ENCODE measurements at regions not wholly inside any gene's neighbourhood (a gene's known extent, or its start where the extent isn't known, plus 50 kb on each side); places are given as distances from the start of the nearest gene placed in this dataset.

DNA sequence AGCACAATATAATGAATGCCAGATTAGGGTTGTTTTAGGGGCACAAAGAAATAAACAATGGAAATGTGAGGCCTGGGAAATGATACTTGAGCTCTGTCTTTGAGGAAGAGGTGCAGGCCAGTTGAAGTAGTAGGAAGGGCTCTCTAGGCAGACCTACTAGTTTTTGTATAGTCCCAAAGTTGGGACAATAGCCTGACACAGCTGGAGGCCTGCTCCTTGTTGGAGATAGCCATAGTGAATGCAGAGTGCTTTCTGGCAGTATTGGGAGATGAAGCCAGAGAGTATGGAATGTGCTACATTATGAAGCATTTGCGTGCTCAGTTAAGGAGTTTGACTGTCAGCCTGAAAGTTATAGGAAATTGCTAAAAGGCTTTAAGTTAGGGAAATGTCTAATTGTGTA lies 251.2 kb upstream of the ZPLD1 start:
- H3K27me3 ChIP-seq = no peaks in the 10 kb centered on the region
- peaks cover 49% of the 10 kb centered on the region for H3K4me1 ChIP-seq
- no peaks in the 10 kb centered on the region for H3K9me3 ChIP-seq
- no peak overlapping the region for H3K4me3 ChIP-seq
- WGBS = 97% methylated on average over 1 of the region's 1 CpG
- TF ChIP-seq CTCF (IDR thresholded peaks at IDR 0.05) = no peak
- H3K36me3 ChIP-seq = no peaks in the 10 kb centered on the region
- no peak overlapping the region for H3K27ac ChIP-seq
- DNase-seq (ENCODE audit: low spot score in 2 of 2) = no peak

GRCh38 chr3:102189541-102189940 lies 245.3 kb upstream of the ZPLD1 start:
- H3K27ac ChIP-seq = peak overlapping the region; percentile 59

DNA sequence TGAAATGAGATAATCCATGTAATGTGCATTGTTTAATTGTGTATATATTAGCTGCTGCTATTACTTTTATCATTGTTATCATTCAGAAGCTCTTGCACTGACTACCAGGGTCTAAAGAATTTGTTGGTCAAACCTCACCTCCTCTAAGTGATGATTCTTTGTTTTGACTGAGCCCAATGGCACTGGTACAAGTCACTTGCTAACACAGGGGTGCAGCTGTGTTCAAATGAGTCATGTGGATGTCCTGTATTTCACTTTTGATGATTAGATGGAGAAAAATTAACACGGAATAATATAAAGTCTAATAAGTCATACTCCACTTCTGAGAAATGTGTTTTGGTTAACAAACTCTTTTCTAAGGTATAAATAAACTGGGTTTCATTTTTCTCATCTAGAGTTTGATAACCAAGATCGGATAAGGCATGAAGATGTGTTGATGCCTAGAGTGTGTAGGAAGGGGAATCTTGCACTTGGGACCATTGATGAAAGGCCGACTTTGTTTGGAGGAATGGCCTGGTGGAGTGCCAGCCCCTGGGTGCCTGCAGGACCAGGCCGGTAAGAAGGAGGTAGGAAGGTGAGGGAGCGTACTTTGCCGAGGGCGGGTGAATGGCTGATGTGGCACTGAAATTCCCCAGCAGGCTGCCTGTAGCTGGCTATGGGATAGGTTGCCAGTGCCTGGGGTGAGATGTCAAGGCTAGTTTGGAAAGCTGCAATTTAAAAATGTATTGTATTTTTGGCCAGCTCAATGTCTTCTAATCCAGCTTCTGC lies 244.7 kb upstream of the ZPLD1 start:
- no peaks in the 10 kb centered on the region for H3K9me3 ChIP-seq
- WGBS = 47% methylated on average over 7 of the region's 7 CpGs
- H3K36me3 ChIP-seq = no peaks in the 10 kb centered on the region
- DNase-seq (ENCODE audit: low spot score in 2 of 2) = no peak
- TF ChIP-seq POLR2AphosphoS5 (IDR thresholded peaks at IDR 0.05) (no peak), EP300 (IDR thresholded peaks at IDR 0.05) (no peak), CTCF (IDR thresholded peaks at IDR 0.05) (no peak), POLR2A (IDR thresholded peaks at IDR 0.05) (no peak)
- peak overlapping the region; percentile 59 for H3K27ac ChIP-seq
- no peaks in the 10 kb centered on the region for H3K27me3 ChIP-seq
- H3K4me3 ChIP-seq = no peak overlapping the region
- H3K4me1 ChIP-seq = peaks cover 33% of the 10 kb centered on the region

More at GRCh38 chr3:102189541-102189940, 245.3 kb upstream of the ZPLD1 start:
- no peaks in the 10 kb centered on the region for H3K36me3 ChIP-seq
- no peak overlapping the region for H3K4me3 ChIP-seq
- no peaks in the 10 kb centered on the region for H3K27me3 ChIP-seq
- 35% methylated on average over 2 of the region's 2 CpGs for WGBS
- no peak for DNase-seq (ENCODE audit: low spot score in 2 of 2)
- TF ChIP-seq POLR2A (IDR thresholded peaks at IDR 0.05) = no peak
- no peak for TF ChIP-seq CTCF (IDR thresholded peaks at IDR 0.05)
- TF ChIP-seq POLR2AphosphoS5 (IDR thresholded peaks at IDR 0.05) = peak in 1 of 3 donors; percentile 29
- no peak for TF ChIP-seq EP300 (IDR thresholded peaks at IDR 0.05)
- peaks cover 28% of the 10 kb centered on the region for H3K4me1 ChIP-seq
- H3K9me3 ChIP-seq = no peaks in the 10 kb centered on the region

DNA sequence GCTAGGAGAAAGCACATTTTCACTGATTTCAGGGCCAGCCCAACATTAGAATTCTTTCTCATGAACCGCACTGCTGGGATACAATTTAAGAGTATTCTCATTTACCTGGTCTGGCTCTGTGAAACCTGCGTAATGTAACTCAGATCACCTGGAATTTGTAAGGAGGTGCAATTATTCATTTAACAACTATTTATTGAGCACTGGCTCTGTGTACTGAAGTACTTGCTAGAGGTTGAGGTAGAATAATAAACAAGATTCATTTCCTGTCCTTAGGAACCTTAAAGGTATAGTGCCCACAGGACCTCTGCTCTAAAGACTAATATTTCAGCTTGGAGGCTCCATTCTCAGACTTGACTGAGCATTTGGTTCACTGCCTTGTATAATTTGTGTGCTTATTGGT lies 242.2 kb upstream of the ZPLD1 start:
- Histone ChIP-seq H3K27me3 (no peaks in the 10 kb centered on the region), H3K9me3 (no peaks in the 10 kb centered on the region), H3K36me3 (no peaks in the 10 kb centered on the region), H3K27ac (no peak overlapping the region), H3K4me1 (peaks cover 35% of the 10 kb centered on the region), H3K4me3 (no peak overlapping the region)
- TF ChIP-seq EP300 (IDR thresholded peaks at IDR 0.05) (no peak), POLR2AphosphoS5 (IDR thresholded peaks at IDR 0.05) (no peak), POLR2A (IDR thresholded peaks at IDR 0.05) (no peak), CTCF (IDR thresholded peaks at IDR 0.05) (no peak)
- no peak for DNase-seq (ENCODE audit: low spot score in 2 of 2)
- 82% methylated on average over 2 of the region's 2 CpGs for WGBS

- no peaks in the 10 kb centered on the region for H3K9me3 ChIP-seq
- H3K36me3 ChIP-seq = no peaks in the 10 kb centered on the region
- no peak for DNase-seq (ENCODE audit: low spot score in 2 of 2)
- no peak overlapping the region for H3K27ac ChIP-seq
- no peaks in the 10 kb centered on the region for H3K27me3 ChIP-seq
- TF ChIP-seq EP300 (IDR thresholded peaks at IDR 0.05) (no peak), POLR2A (IDR thresholded peaks at IDR 0.05) (no peak), CTCF (IDR thresholded peaks at IDR 0.05) (no peak), POLR2AphosphoS5 (IDR thresholded peaks at IDR 0.05) (no peak)
- WGBS = 93% methylated on average over 1 of the region's 1 CpG
- H3K4me3 ChIP-seq = no peak overlapping the region
- H3K4me1 ChIP-seq = peaks cover 35% of the 10 kb centered on the region
These were observed 241.6 kb upstream of the ZPLD1 start for GRCh38 chr3:102193255-102193654.
